WERI-Rb-1 (cell line): ENCODE measurements at regions not wholly inside any gene's neighbourhood (a gene's known extent, or its start where the extent isn't known, plus 50 kb on each side); places are given as distances from the start of the nearest gene placed in this dataset.
A peak's percentile ranks its signal among the peaks of the same experiment; 100 is the strongest.

Experiments used
- DNase-seq: peaks from one replicate; pipeline ENCODE4 v3.0.0-alpha.2; 2020
- H3K27ac ChIP-seq: fragments of 250-450 bp; sonication (Bioruptor Pico); 2 replicates; pipeline ENCODE4 v1.5.1; 2020; ENCODE audit warnings: mild to moderate bottlenecking, moderate library complexity
- H3K27me3 ChIP-seq: fragments of 250-450 bp; sonication (Bioruptor Pico); 2 replicates; pipeline ENCODE4 v1.5.1; 2021; ENCODE audit warnings: mild to moderate bottlenecking, low read depth, moderate library complexity; ENCODE audit not compliant: insufficient read depth, severe bottlenecking
- H3K36me3 ChIP-seq: fragments of 250-450 bp; sonication (Bioruptor Pico); 2 replicates; pipeline ENCODE4 v1.5.1; 2020; ENCODE audit warnings: mild to moderate bottlenecking, moderate library complexity
- H3K4me3 ChIP-seq: 2 replicates; pipeline ENCODE4 v1.5.1; 2011; ENCODE audit warnings: low read depth, mild to moderate bottlenecking, control low read depth, low read length
- H3K9me3 ChIP-seq: fragments of 250-450 bp; sonication (Bioruptor Pico); 2 replicates; pipeline ENCODE4 v1.5.1; 2021; ENCODE audit warnings: mild to moderate bottlenecking, moderate library complexity; ENCODE audit not compliant: severe bottlenecking
- CTCF ChIP-seq: IDR thresholded peaks from 2 replicates; pipeline ENCODE4 v1.5.1; 2011; ENCODE audit warnings: low read depth, mild to moderate bottlenecking, control low read depth, inconsistent platforms, low read length

GRCh38 chr3:11929531-11929930, 74.7 kb upstream of the SYN2 start:
- no peak for TF ChIP-seq CTCF
- Histone ChIP-seq H3K27me3 (no peaks in the 10 kb centered on the region), H3K27ac (no peak overlapping the region), H3K4me3 (no peak overlapping the region), H3K9me3 (no peaks in the 10 kb centered on the region), H3K36me3 (no peaks in the 10 kb centered on the region)
- DNase-seq: no peak

- H3K36me3 ChIP-seq: no peaks in the 10 kb centered on the region
- no peak for DNase-seq
- H3K27ac ChIP-seq: no peak overlapping the region
- no peak for TF ChIP-seq CTCF
- no peak overlapping the region for H3K4me3 ChIP-seq
- no peaks in the 10 kb centered on the region for H3K27me3 ChIP-seq
- H3K9me3 ChIP-seq: no peaks in the 10 kb centered on the region
Observed at GRCh38 chr3:11930084-11930483, 74.1 kb upstream of the SYN2 start.

- Histone ChIP-seq H3K36me3 (no peaks in the 10 kb centered on the region), H3K4me3 (no peak overlapping the region), H3K27ac (no peak overlapping the region), H3K27me3 (no peaks in the 10 kb centered on the region), H3K9me3 (no peaks in the 10 kb centered on the region)
- TF ChIP-seq CTCF: no peak
- no peak for DNase-seq
Observed at GRCh38 chr3:11932636-11933035, 71.6 kb upstream of the SYN2 start.

- DNase-seq: no peak
- H3K9me3 ChIP-seq: no peaks in the 10 kb centered on the region
- H3K27ac ChIP-seq: no peak overlapping the region
- no peak overlapping the region for H3K4me3 ChIP-seq
- H3K36me3 ChIP-seq: no peaks in the 10 kb centered on the region
- no peak for TF ChIP-seq CTCF
- H3K27me3 ChIP-seq: no peaks in the 10 kb centered on the region
Observed at GRCh38 chr3:11933529-11933928, 70.7 kb upstream of the SYN2 start.

GRCh38 chr3:11944052-11944673, 60.0 kb upstream of the SYN2 start:
- Histone ChIP-seq H3K9me3 (no peaks in the 10 kb centered on the region), H3K27me3 (no peaks in the 10 kb centered on the region), H3K36me3 (no peaks in the 10 kb centered on the region), H3K27ac (no peak overlapping the region), H3K4me3 (no peak overlapping the region)
- DNase-seq: peak; percentile 66
- TF ChIP-seq CTCF: peak; percentile 82

GRCh38 chr3:11948331-11948730, 55.9 kb upstream of the SYN2 start:
- H3K27me3 ChIP-seq: no peaks in the 10 kb centered on the region
- no peaks in the 10 kb centered on the region for H3K36me3 ChIP-seq
- TF ChIP-seq CTCF: no peak
- H3K27ac ChIP-seq: no peak overlapping the region
- H3K4me3 ChIP-seq: no peak overlapping the region
- no peaks in the 10 kb centered on the region for H3K9me3 ChIP-seq
- DNase-seq: no peak
